Testis (tissue), 2 donors: ENCODE measurements at regions not wholly inside any gene's neighbourhood (a gene's known extent, or its start where the extent isn't known, plus 50 kb on each side); places are given as distances from the start of the nearest gene placed in this dataset.
"Not testable (repeated sequence)": the region's sequence is repeated elsewhere in the genome, so short reads cannot be mapped to it uniquely, and the experiment has no call there.

Source experiments
- POLR2A ChIP-seq: fragments of 450-650 bp; IDR thresholded peaks from one replicate; pipeline ENCODE4 v1.6.1; 2017; ENCODE audit warnings: antibody characterized with exemption, mild to moderate bottlenecking, moderate library complexity
- TF ChIP-seq, protein P1 (sequence below), 3 experiments: fragments of 450-650 bp in 2 of 3; fragments of 200-600 bp in 1 of 3; sonication (generic) in 1 of 3; IDR thresholded peaks; one replicate each; pipeline ENCODE4 v1.5.1; 2016 to 2019; ENCODE audit warnings: antibody characterized with exemption in 3 of 3, mild to moderate bottlenecking in 2 of 3, moderate library complexity in 1 of 3

GRCh38 chr5:79879880-79880279, 111.2 kb downstream of the MTX3 start:
- TF ChIP-seq, protein P1, sequence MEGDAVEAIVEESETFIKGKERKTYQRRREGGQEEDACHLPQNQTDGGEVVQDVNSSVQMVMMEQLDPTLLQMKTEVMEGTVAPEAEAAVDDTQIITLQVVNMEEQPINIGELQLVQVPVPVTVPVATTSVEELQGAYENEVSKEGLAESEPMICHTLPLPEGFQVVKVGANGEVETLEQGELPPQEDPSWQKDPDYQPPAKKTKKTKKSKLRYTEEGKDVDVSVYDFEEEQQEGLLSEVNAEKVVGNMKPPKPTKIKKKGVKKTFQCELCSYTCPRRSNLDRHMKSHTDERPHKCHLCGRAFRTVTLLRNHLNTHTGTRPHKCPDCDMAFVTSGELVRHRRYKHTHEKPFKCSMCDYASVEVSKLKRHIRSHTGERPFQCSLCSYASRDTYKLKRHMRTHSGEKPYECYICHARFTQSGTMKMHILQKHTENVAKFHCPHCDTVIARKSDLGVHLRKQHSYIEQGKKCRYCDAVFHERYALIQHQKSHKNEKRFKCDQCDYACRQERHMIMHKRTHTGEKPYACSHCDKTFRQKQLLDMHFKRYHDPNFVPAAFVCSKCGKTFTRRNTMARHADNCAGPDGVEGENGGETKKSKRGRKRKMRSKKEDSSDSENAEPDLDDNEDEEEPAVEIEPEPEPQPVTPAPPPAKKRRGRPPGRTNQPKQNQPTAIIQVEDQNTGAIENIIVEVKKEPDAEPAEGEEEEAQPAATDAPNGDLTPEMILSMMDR (IDR thresholded peaks at IDR 0.05), result not testable (repeated sequence)
- not testable (repeated sequence) for TF ChIP-seq POLR2A
